ENCODE measurements at regions not wholly inside any gene's neighbourhood (a gene's known extent, or its start where the extent isn't known, plus 50 kb on each side); places are given as distances from the start of the nearest gene placed in this dataset.

DNA sequence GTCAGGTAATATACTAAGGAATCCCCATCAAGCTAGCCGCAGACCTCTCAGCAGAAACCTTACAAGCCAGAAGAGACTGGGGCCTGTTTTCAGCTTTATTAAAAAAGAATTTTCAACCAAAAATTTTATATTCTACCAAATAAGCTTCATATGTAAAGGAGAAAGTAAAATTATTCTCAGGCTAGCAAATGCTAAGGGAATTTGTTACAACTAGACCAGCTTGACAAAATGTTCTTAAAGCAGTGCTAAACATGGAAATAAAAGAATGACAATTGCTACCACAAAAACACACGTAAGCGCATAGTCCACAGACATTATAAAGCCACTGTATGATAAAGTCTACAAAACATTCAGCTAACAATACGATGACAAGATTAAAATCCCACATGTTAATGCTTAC, 449.4 kb upstream of the MON1B start (continued):
- TF ChIP-seq CBFB (CRISPR knock-in tag; IDR thresholded peaks at IDR 0.05; ENCODE audit: low read depth) (no peak), ZNF121 (CRISPR knock-in tag; IDR thresholded peaks at IDR 0.05) (no peak), JUN (CRISPR knock-in tag; IDR thresholded peaks at IDR 0.05) (no peak), ZNF671 (CRISPR knock-in tag; IDR thresholded peaks at IDR 0.05) (no peak)
- TF ChIP-seq, protein P1, sequence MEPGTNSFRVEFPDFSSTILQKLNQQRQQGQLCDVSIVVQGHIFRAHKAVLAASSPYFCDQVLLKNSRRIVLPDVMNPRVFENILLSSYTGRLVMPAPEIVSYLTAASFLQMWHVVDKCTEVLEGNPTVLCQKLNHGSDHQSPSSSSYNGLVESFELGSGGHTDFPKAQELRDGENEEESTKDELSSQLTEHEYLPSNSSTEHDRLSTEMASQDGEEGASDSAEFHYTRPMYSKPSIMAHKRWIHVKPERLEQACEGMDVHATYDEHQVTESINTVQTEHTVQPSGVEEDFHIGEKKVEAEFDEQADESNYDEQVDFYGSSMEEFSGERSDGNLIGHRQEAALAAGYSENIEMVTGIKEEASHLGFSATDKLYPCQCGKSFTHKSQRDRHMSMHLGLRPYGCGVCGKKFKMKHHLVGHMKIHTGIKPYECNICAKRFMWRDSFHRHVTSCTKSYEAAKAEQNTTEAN (CRISPR knock-in tag; IDR thresholded peaks at IDR 0.05), result no peak
- TF ChIP-seq, protein P2, sequence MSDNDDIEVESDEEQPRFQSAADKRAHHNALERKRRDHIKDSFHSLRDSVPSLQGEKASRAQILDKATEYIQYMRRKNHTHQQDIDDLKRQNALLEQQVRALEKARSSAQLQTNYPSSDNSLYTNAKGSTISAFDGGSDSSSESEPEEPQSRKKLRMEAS (CRISPR knock-in tag; IDR thresholded peaks at IDR 0.05), result no peak
- TF ChIP-seq, protein P3, sequence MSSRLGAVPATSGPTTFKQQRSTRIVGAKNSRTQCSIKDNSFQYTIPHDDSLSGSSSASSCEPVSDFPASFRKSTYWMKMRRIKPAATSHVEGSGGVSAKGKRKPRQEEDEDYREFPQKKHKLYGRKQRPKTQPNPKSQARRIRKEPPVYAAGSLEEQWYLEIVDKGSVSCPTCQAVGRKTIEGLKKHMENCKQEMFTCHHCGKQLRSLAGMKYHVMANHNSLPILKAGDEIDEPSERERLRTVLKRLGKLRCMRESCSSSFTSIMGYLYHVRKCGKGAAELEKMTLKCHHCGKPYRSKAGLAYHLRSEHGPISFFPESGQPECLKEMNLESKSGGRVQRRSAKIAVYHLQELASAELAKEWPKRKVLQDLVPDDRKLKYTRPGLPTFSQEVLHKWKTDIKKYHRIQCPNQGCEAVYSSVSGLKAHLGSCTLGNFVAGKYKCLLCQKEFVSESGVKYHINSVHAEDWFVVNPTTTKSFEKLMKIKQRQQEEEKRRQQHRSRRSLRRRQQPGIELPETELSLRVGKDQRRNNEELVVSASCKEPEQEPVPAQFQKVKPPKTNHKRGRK (CRISPR knock-in tag; IDR thresholded peaks at IDR 0.05; ENCODE audit: borderline replicate concordance), result no peak

DNA sequence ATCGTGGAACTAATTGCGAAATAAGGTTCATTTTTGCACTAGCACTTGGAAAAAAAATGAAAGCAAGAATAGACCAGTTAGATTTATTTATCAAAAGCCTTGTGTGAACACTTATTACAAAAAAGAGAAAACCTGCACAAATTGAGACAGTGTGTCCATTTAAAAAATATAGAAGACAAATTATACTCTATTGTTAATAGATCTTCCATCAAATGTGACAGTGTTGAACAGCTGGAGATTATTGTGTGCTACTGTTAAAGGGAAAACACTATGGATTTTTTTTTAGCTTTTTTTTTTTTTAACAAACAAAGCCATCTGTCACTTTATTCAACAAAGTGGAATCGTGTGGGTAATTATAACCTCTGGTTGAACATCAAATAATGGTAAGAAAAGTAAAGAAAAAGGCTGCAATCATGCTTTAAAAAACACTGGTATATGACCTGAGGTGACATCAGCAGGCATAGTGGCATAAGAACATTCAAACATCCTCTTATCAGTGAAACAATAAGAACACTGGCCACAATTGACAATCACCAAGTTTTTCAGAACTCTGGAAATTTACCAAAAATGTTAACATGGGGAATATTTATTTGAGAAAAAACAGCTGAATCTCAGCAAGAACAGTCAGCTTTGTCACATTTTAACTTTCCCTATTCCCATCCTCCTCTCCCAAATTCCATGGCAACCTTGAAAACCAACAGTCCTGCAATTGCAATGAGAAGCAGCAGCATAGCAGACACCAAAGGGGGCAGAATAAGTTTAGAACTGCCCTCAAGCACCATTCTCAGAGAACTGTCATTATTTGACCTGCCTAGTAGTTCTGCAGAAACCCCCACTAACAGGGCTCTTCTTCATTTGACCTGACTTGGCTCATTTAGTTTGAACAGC, 442.3 kb upstream of the MON1B start:
- TF ChIP-seq JAZF1 (CRISPR knock-in tag; IDR thresholded peaks at IDR 0.05), result no peak
- TF ChIP-seq MYBL2 (CRISPR knock-in tag; IDR thresholded peaks at IDR 0.05), result no peak
- no peak overlapping the region for H3K27ac Mint-ChIP-seq
- no peaks in the 10 kb centered on the region for H3K4me1 Mint-ChIP-seq
- ChIA-PET POLR2A (no interaction called here), CTCF (no interaction called here)
- ATAC-seq (no peak), DNase-seq (ENCODE audit: low spot score) (no peak)
- no peaks in the 10 kb centered on the region for H3K27me3 Mint-ChIP-seq (ENCODE audit: low read depth)
- H3K36me3 Mint-ChIP-seq, result peaks cover 25% of the 10 kb centered on the region
- H3K4me3 Mint-ChIP-seq, result no peak overlapping the region
- H3K9me3 Mint-ChIP-seq, result peaks cover 55% of the 10 kb centered on the region

DNA sequence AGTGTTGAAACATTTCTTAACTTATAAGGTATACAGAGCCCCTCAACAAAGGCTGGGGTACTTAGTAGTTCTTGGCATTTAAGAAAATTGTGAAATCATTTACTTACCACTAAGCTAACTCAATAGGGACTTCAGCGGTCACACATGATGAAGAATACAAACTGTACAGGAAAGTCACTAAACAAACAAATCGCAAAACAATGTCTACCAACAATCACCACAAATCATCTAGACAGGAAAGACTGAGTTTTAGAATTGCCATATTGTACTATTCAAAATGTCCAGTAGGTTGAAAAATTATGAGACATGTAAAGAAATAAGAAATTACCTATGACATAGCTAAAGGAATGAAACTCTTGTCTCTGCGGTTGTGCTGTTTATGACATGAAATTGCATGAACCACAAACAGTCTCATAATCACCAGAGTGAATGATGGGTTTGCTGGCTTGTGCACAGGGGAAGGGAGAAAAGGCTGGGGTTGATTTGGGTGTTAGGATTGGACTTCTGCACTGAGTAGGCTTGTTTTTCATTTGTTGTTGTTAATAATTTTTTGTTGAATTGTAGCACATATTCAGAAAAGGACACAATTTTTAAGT, 441.1 kb upstream of the MON1B start:
- no peak for ATAC-seq
- peaks cover 25% of the 10 kb centered on the region for H3K36me3 Mint-ChIP-seq
- CTCF ChIA-PET, result no interaction called here
- H3K4me3 Mint-ChIP-seq, result no peak overlapping the region
- H3K4me1 Mint-ChIP-seq, result no peaks in the 10 kb centered on the region
- H3K9me3 Mint-ChIP-seq, result peaks cover 46% of the 10 kb centered on the region
- POLR2A ChIA-PET, result no interaction called here
- H3K27ac Mint-ChIP-seq, result no peak overlapping the region
- no peak for DNase-seq (ENCODE audit: low spot score)
- H3K27me3 Mint-ChIP-seq (ENCODE audit: low read depth), result no peaks in the 10 kb centered on the region
- no peak for TF ChIP-seq TEAD1 (CRISPR knock-in tag; IDR thresholded peaks at IDR 0.05)
- TF ChIP-seq, protein P4, sequence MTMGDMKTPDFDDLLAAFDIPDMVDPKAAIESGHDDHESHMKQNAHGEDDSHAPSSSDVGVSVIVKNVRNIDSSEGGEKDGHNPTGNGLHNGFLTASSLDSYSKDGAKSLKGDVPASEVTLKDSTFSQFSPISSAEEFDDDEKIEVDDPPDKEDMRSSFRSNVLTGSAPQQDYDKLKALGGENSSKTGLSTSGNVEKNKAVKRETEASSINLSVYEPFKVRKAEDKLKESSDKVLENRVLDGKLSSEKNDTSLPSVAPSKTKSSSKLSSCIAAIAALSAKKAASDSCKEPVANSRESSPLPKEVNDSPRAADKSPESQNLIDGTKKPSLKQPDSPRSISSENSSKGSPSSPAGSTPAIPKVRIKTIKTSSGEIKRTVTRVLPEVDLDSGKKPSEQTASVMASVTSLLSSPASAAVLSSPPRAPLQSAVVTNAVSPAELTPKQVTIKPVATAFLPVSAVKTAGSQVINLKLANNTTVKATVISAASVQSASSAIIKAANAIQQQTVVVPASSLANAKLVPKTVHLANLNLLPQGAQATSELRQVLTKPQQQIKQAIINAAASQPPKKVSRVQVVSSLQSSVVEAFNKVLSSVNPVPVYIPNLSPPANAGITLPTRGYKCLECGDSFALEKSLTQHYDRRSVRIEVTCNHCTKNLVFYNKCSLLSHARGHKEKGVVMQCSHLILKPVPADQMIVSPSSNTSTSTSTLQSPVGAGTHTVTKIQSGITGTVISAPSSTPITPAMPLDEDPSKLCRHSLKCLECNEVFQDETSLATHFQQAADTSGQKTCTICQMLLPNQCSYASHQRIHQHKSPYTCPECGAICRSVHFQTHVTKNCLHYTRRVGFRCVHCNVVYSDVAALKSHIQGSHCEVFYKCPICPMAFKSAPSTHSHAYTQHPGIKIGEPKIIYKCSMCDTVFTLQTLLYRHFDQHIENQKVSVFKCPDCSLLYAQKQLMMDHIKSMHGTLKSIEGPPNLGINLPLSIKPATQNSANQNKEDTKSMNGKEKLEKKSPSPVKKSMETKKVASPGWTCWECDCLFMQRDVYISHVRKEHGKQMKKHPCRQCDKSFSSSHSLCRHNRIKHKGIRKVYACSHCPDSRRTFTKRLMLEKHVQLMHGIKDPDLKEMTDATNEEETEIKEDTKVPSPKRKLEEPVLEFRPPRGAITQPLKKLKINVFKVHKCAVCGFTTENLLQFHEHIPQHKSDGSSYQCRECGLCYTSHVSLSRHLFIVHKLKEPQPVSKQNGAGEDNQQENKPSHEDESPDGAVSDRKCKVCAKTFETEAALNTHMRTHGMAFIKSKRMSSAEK (CRISPR knock-in tag; IDR thresholded peaks at IDR 0.05; ENCODE audit: borderline replicate concordance), result no peak
- TF ChIP-seq SOX15 (CRISPR knock-in tag; IDR thresholded peaks at IDR 0.05), result no peak
- no peak for TF ChIP-seq IRF2 (CRISPR knock-in tag; IDR thresholded peaks at IDR 0.05; ENCODE audit: borderline replicate concordance, low read depth)
- no peak for TF ChIP-seq CREM (CRISPR knock-in tag; IDR thresholded peaks at IDR 0.05)
- TF ChIP-seq ZNF416 (CRISPR knock-in tag; IDR thresholded peaks at IDR 0.05), result no peak
- TF ChIP-seq ZBTB21 (CRISPR knock-in tag; IDR thresholded peaks at IDR 0.05; ENCODE audit: borderline replicate concordance), result no peak
- TF ChIP-seq ZNF138 (CRISPR knock-in tag; conservative IDR thresholded peaks at IDR 0.05), result no peak
- no peak for TF ChIP-seq PRRX2 (CRISPR knock-in tag; IDR thresholded peaks at IDR 0.05)
- no peak for TF ChIP-seq ZNF263 (CRISPR knock-in tag; IDR thresholded peaks at IDR 0.05; ENCODE audit: low read depth)
- TF ChIP-seq ZNF121 (CRISPR knock-in tag; IDR thresholded peaks at IDR 0.05), result no peak
- no peak for TF ChIP-seq MXD4 (CRISPR knock-in tag; IDR thresholded peaks at IDR 0.05; ENCODE audit: borderline replicate concordance)
- TF ChIP-seq, protein P1 (CRISPR knock-in tag; IDR thresholded peaks at IDR 0.05), result no peak
- TF ChIP-seq SP1 (CRISPR knock-in tag; conservative IDR thresholded peaks at IDR 0.05), result no peak
- no peak for TF ChIP-seq ZNF219 (CRISPR knock-in tag; IDR thresholded peaks at IDR 0.05; ENCODE audit: borderline replicate concordance)
- no peak for TF ChIP-seq ETV6 (CRISPR knock-in tag; IDR thresholded peaks at IDR 0.05)
- no peak for TF ChIP-seq CREB1 (CRISPR knock-in tag; IDR thresholded peaks at IDR 0.05)
- TF ChIP-seq, protein P5, sequence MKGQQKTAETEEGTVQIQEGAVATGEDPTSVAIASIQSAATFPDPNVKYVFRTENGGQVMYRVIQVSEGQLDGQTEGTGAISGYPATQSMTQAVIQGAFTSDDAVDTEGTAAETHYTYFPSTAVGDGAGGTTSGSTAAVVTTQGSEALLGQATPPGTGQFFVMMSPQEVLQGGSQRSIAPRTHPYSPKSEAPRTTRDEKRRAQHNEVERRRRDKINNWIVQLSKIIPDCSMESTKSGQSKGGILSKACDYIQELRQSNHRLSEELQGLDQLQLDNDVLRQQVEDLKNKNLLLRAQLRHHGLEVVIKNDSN (CRISPR knock-in tag; IDR thresholded peaks at IDR 0.05), result no peak

Data from WTC11 (cell line).